NB4 (cell line): ENCODE measurements at regions not wholly inside any gene's neighbourhood (a gene's known extent, or its start where the extent isn't known, plus 50 kb on each side); places are given as distances from the start of the nearest gene placed in this dataset.
"Not testable (repeated sequence)": the region's sequence is repeated elsewhere in the genome, so short reads cannot be mapped to it uniquely, and the experiment has no call there.

Experiments used
- DNase-seq: peaks from one replicate; pipeline ENCODE4 v3.0.0; 2010; ENCODE audit warnings: low read depth
- H3K4me3 ChIP-seq: one replicate; pipeline ENCODE4 v1.5.1; 2011; ENCODE audit warnings: mild to moderate bottlenecking, low read depth, low read length, moderate library complexity
- CTCF ChIP-seq: IDR thresholded peaks from one replicate; pipeline ENCODE4 v1.5.1; 2012; ENCODE audit warnings: low read depth, low read length
- MAX ChIP-seq: IDR thresholded peaks from 2 replicates; pipeline ENCODE4 v1.6.1; 2011; ENCODE audit warnings: low read depth, low read length
- MYC ChIP-seq: IDR thresholded peaks from 2 replicates; pipeline ENCODE4 v1.6.1; 2011; ENCODE audit warnings: low read depth, low read length
- POLR2A ChIP-seq: IDR thresholded peaks from 2 replicates; pipeline ENCODE4 v1.6.1; 2011; ENCODE audit warnings: mild to moderate bottlenecking; ENCODE audit not compliant: insufficient read length; ENCODE audit errors: extremely low read depth

- peak; percentile 33 for DNase-seq
- TF ChIP-seq POLR2A (no peak), MYC (no peak), MAX (no peak), CTCF (no peak)
- H3K4me3 ChIP-seq: no peak overlapping the region
Observed at GRCh38 chr4:14400307-14400706, 602.0 kb upstream of the CPEB2 start.

GRCh38 chr4:14403132-14403531 is 599.1 kb upstream of the CPEB2 start:
- no peak for DNase-seq

GRCh38 chr4:14404730-14405129 is 597.6 kb upstream of the CPEB2 start:
- DNase-seq: no peak
- TF ChIP-seq CTCF: no peak
- no peak for TF ChIP-seq MAX
- no peak for TF ChIP-seq POLR2A
- no peak for TF ChIP-seq MYC
- no peak overlapping the region for H3K4me3 ChIP-seq

More at GRCh38 chr4:14403132-14403531, 599.1 kb upstream of the CPEB2 start:
- TF ChIP-seq POLR2A: no peak
- TF ChIP-seq MAX: no peak
- no peak for TF ChIP-seq CTCF
- no peak for TF ChIP-seq MYC
- no peak overlapping the region for H3K4me3 ChIP-seq

- H3K4me3 ChIP-seq: no peak overlapping the region
- no peak for TF ChIP-seq MYC
- no peak for TF ChIP-seq CTCF
- TF ChIP-seq POLR2A: no peak
- TF ChIP-seq MAX: no peak
- no peak for DNase-seq
Observed at GRCh38 chr4:14410516-14410915, 591.8 kb upstream of the CPEB2 start.

GRCh38 chr4:14415146-14415545 is 587.1 kb upstream of the CPEB2 start:
- no peak overlapping the region for H3K4me3 ChIP-seq
- peak; percentile 40 for DNase-seq
- TF ChIP-seq POLR2A (no peak), MYC (no peak), CTCF (no peak), MAX (no peak)

GRCh38 chr4:14419516-14419915 is 582.8 kb upstream of the CPEB2 start:
- no peak overlapping the region for H3K4me3 ChIP-seq
- no peak for TF ChIP-seq MYC
- TF ChIP-seq MAX: no peak
- TF ChIP-seq CTCF: no peak
- TF ChIP-seq POLR2A: no peak
- no peak for DNase-seq

GRCh38 chr4:14426297-14426696 is 576.0 kb upstream of the CPEB2 start:
- DNase-seq, H3K4me3 ChIP-seq: not testable (repeated sequence)
